Stomach (tissue), 8 donors: ENCODE measurements at regions not wholly inside any gene's neighbourhood (a gene's known extent, or its start where the extent isn't known, plus 50 kb on each side); places are given as distances from the start of the nearest gene placed in this dataset.

Experiments used
- DNase-seq, 2 donors: peaks; one replicate each; pipeline versions ENCODE4 v3.0.0 to v3.0.0-alpha.2; 2013 to 2019
- H3K27ac ChIP-seq, 5 donors: fragments of 200-600 bp in 4 of 5; sonication (generic) in 4 of 5; one replicate each; pipeline ENCODE4 v1.5.1; 2013 to 2019; ENCODE audit warnings: mild to moderate bottlenecking in 1 of 5, moderate library complexity in 1 of 5
- H3K27me3 ChIP-seq, 3 donors: fragments of 200-600 bp; sonication (generic); one replicate each; pipeline ENCODE4 v1.5.1; 2017 to 2019; ENCODE audit warnings: mixed run types in 1 of 3
- H3K36me3 ChIP-seq, 4 donors: fragments of 200-600 bp; sonication (generic); 1 replicate in 3 of 4; 2 replicates in 1 of 4; pipeline ENCODE4 v1.5.1; 2016 to 2019
- H3K4me1 ChIP-seq, 4 donors: fragments of 200-600 bp; sonication (generic); one replicate each; pipeline ENCODE4 v1.5.1; 2016 to 2019
- H3K4me3 ChIP-seq, 4 donors: fragments of 200-600 bp; sonication (generic) in 3 of 4; one replicate each; pipeline ENCODE4 v1.5.1; 2016 to 2019; ENCODE audit warnings: mild to moderate bottlenecking in 1 of 4
- H3K9me3 ChIP-seq, 4 donors: fragments of 200-600 bp; sonication (generic); one replicate each; pipeline ENCODE4 v1.5.1; 2016 to 2019
- CTCF ChIP-seq, 7 experiments: fragments of 450-650 bp in 4 of 7; fragments of 200-600 bp in 3 of 7; sonication (generic) in 3 of 7; IDR thresholded peaks; one replicate each; pipeline ENCODE4 v1.5.1; 2016 to 2019; ENCODE audit warnings: antibody characterized with exemption in 7 of 7, control low read depth in 2 of 7, mild to moderate bottlenecking in 1 of 7
- EP300 ChIP-seq: sonication (generic); formaldehyde crosslinking; IDR thresholded peaks from one replicate; pipeline ENCODE4 v1.6.1; 2017; ENCODE audit warnings: antibody characterized with exemption
- POLR2A ChIP-seq, 4 donors: fragments of 450-650 bp; IDR thresholded peaks; one replicate each; pipeline ENCODE4 v1.6.1; 2016; ENCODE audit warnings: antibody characterized with exemption in 4 of 4, control low read depth in 2 of 4, mild to moderate bottlenecking in 1 of 4, moderate library complexity in 1 of 4
- POLR2AphosphoS5 ChIP-seq, 3 donors: sonication (generic); formaldehyde crosslinking; IDR thresholded peaks; one replicate each; pipeline ENCODE4 v1.6.1; 2016; ENCODE audit warnings: antibody characterized with exemption in 3 of 3
- WGBS, 5 donors: extraction: QIAGEN DNeasy Blood & Tissue Kit in 3 of 5; methylation state at CpG; one replicate each; pipeline versions ENCODE4 v1.1.5 to v1.1.7; 2013 to 2018; 5-methylcytosine and 5-hydroxymethylcytosine counted together
- intact Hi-C: fragments of 100-400 bp; cut with DNase I; formaldehyde crosslinking; loops from one replicate; pipeline ENCODE4 v1.15.1; 2023; ENCODE audit warnings: low total_unique reads
- donor health status: healthy with polysubstance abuse.
- donor health status: Bipolar disorder and iron deficiency.
- donor health status: healthy.

- Histone ChIP-seq H3K4me1 (peaks cover 81 to 98% (median 92%) of the 10 kb centered on the region in 4 donors), H3K4me3 (no peak overlapping the region), H3K27me3 (no peaks in the 10 kb centered on the region), H3K9me3 (no peaks in the 10 kb centered on the region), H3K36me3 (no peaks in the 10 kb centered on the region), H3K27ac (peak overlapping the region; percentile 67 to 93 (median 89))
- DNase-seq, result no peak
- TF ChIP-seq POLR2A (IDR thresholded peaks at IDR 0.05) (no peak), EP300 (no peak), CTCF (IDR thresholded peaks at IDR 0.05) (no peak), POLR2AphosphoS5 (IDR thresholded peaks at IDR 0.05) (no peak)
- intact Hi-C loops, result no loop called here
- WGBS, 5 donors, result 78 to 86% (median 82%) methylated on average over 4 of the region's 4 CpGs
These were observed 137.2 kb upstream of the HAAO start for GRCh38 chr2:42929546-42930024.

DNA sequence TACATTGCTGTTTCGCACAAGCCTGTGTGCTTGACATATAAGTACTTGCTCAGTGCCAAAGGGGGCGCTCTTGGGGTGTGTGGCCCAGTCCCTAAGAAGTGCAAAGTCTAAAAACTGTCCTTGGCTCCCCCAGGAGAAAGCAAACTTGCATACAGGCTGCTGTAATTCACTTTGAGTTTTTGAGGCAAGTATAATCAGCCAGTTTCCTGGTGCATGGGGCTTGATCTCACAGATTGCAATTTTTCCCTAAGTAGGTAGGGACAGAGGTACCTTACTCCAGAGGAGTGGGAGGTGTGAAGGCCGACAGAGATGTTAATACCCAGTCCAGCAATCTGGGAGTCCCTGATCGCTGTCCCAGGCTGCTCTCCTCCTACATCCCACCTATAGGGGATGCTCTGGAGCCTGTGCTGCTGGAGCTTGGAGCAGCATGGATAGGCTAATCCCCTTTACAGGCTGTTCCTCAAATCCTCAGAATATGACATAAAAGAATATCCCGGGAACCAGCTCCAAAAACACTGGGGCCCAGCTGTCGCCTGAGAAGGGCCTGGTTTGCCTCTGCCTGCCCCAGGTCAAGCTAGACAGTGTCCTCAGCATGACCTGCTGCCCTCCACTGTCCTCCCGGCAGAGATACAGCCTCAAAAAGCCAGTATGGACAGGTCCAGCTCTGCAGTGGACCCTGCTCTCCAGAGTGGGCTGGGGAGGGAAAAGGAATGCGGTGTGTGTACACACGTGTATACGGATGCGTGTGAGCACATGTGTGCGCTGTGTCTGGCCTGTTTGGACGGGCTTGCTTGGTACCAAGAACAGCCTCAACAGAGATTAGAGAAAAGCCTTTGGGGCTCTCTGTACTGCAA lies 136.5 kb upstream of the HAAO start:
- TF ChIP-seq POLR2AphosphoS5 (IDR thresholded peaks at IDR 0.05) (no peak), CTCF (IDR thresholded peaks at IDR 0.05) (peak in 3 of 7 experiments; percentile 13 to 18 (median 14))
- Histone ChIP-seq H3K36me3 (no peaks in the 10 kb centered on the region), H3K4me3 (no peak overlapping the region), H3K4me1 (peaks cover 86 to 98% (median 92%) of the 10 kb centered on the region in 4 donors), H3K9me3 (no peaks in the 10 kb centered on the region), H3K27me3 (no peaks in the 10 kb centered on the region), H3K27ac (peak overlapping the region; percentile 67 to 93 (median 89))
- intact Hi-C loops, result no loop called here
- peak in 1 of 2 donors; percentile 83 for DNase-seq
- WGBS, 5 donors, result 51 to 67% (median 59%) methylated on average over 13 of the region's 13 CpGs

- intact Hi-C loops, result no loop called here
- peaks cover 88 to 98% (median 94%) of the 10 kb centered on the region in 4 donors for H3K4me1 ChIP-seq
- H3K36me3 ChIP-seq, result no peaks in the 10 kb centered on the region
- TF ChIP-seq EP300 (no peak), CTCF (IDR thresholded peaks at IDR 0.05) (no peak), POLR2A (IDR thresholded peaks at IDR 0.05) (no peak), POLR2AphosphoS5 (IDR thresholded peaks at IDR 0.05) (no peak)
- peak overlapping the region; percentile 67 to 93 (median 89) for H3K27ac ChIP-seq
- WGBS, 5 donors, result 25 to 34% (median 31%) methylated on average over 9 of the region's 9 CpGs
- no peaks in the 10 kb centered on the region for H3K9me3 ChIP-seq
- H3K27me3 ChIP-seq, result no peaks in the 10 kb centered on the region
- DNase-seq, result peak in 1 of 2 donors; percentile 54
- no peak overlapping the region for H3K4me3 ChIP-seq
These were observed 135.8 kb upstream of the HAAO start for GRCh38 chr2:42928161-42928691.

DNA sequence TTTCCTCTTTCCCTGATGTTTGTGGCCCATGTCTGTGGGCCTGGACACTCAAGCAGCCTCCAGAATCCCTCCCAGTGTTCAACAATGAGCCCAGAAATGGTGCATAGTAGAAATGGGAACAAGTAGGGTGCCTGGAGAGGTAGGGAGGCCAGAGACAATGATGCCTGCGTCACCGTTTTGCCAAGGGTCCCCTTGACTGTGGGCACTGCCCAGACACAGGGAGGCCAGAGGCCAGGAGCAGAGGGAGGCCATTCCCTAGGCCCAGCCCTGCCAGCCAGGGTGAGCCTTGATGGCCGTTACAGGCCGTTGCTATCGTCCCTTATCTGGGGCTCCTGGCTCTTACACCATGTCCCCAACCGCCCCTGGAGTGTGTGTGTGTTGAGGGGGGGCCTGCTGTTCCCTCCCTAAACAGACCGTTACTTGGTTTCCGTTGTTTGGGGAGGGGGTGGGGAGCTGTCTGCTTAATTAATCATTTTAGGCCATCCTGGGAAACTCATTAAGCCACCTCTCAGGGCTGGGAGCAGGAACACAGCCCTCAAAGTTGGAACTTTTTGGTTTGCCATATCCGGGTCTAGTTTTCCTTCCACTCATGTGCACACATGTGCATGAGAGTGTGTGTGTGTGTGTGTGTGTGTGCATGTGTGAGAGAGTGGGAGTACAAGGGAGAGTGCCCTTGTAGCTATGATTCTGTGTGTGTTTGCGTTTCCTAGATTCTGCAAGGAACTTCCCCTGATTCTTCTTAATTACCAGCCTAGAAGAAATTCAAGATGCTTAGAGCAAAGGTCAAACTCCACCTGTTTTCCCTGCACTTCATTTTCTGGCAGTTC lies 135.2 kb upstream of the HAAO start:
- WGBS, 5 donors, result 11 to 23% (median 13%) methylated on average over 7 to 10 of the region's 10 CpGs
- Histone ChIP-seq H3K9me3 (no peaks in the 10 kb centered on the region), H3K36me3 (no peaks in the 10 kb centered on the region), H3K4me1 (peaks cover 93 to 98% (median 94%) of the 10 kb centered on the region in 4 donors), H3K4me3 (no peak overlapping the region), H3K27ac (peak overlapping the region; percentile 84 to 93 (median 89)), H3K27me3 (no peaks in the 10 kb centered on the region)
- intact Hi-C loops, result no loop called here
- TF ChIP-seq POLR2A (IDR thresholded peaks at IDR 0.05) (no peak), POLR2AphosphoS5 (IDR thresholded peaks at IDR 0.05) (peak in 1 of 3 donors; percentile 9)
- peak in 1 of 2 donors; percentile 75 for DNase-seq
